GM12878 (cell line): ENCODE measurements at regions not wholly inside any gene's neighbourhood (a gene's known extent, or its start where the extent isn't known, plus 50 kb on each side); places are given as distances from the start of the nearest gene placed in this dataset.

ENCODE experiments used
- ATAC-seq: fragments of 200-7000 bp; cut with Tn5 transposase; 3 replicates; pipeline ENCODE4 v1.9.1; 2020; ENCODE audit warnings: mild to moderate bottlenecking, moderate library complexity
- BruUV-seq: library from RNA; stranded (reverse); fragments of 400-500 nt; replicated peaks from 2 replicates; lab custom pipeline; 2021; lab: Mats Ljungman, UMichigan
- CTCF ChIA-PET: fragments of 300-600 bp; sonication (Branson Sonifier 250); formaldehyde crosslinking; extraction: SDS; loops from one replicate; lab custom pipeline; 2021; ENCODE audit warnings: inconsistent platforms; lab: Yijun Ruan, JAX
- POLR2A ChIA-PET: fragments of 350-600 bp; formaldehyde crosslinking; extraction: SDS; loops from one replicate; lab custom pipeline; 2021; ENCODE audit warnings: inconsistent platforms; lab: Charles Lee
- RAD21 ChIA-PET: fragments of 300-600 bp; sonication (Branson Sonifier 250); formaldehyde crosslinking; loops from one replicate; lab custom pipeline; 2023; ENCODE audit warnings: antibody characterized with exemption; ENCODE audit not compliant: unreplicated experiment; lab: Charles Lee
- SMC1A ChIA-PET: fragments of 300-600 bp; sonication (Branson Sonifier 250); formaldehyde crosslinking; loops from one replicate; lab custom pipeline; 2023; ENCODE audit not compliant: unreplicated experiment, uncharacterized antibody; lab: Charles Lee
- DNase-seq: peaks from one replicate; pipeline ENCODE4 v3.0.0-alpha.2; 2011; ENCODE audit warnings: low read depth, low spot score
- FAIRE-seq: peaks from 3 replicates; lab custom pipeline; 2011; peaks lifted over from hg19 to GRCh38; lab: Jason Lieb, UNC
- H2AFZ ChIP-seq: 2 replicates; pipeline ENCODE4 v1.6.0; 2011; ENCODE audit warnings: low read depth, low read length, control low read depth; ENCODE audit not compliant: control insufficient read depth
- H3K27ac ChIP-seq: 2 replicates; pipeline ENCODE4 v1.5.1; 2011; ENCODE audit warnings: control low read depth; ENCODE audit not compliant: control insufficient read depth, insufficient read depth
- H3K27me3 ChIP-seq, 2 experiments: replicated peaks in 1 of 2; 2 replicates each; pipeline versions ENCODE4 v1.6.0 to v1.6.1; 2011; ENCODE audit warnings: low read length in 1 of 2; ENCODE audit not compliant: control insufficient read depth in 2 of 2, insufficient read depth in 2 of 2
- H3K36me3 ChIP-seq, 2 experiments: 2 replicates each; pipeline ENCODE4 v1.5.1; 2011; ENCODE audit warnings: low read length in 1 of 2; ENCODE audit not compliant: control insufficient read depth in 2 of 2, insufficient read depth in 2 of 2
- H3K4me1 ChIP-seq: 2 replicates; pipeline ENCODE4 v1.6.1; 2011; ENCODE audit warnings: mild to moderate bottlenecking, low read length, moderate library complexity, mixed read lengths; ENCODE audit not compliant: control insufficient read depth, insufficient read depth
- H3K4me2 ChIP-seq: 2 replicates; pipeline ENCODE4 v1.6.0; 2011; ENCODE audit warnings: control low read depth; ENCODE audit not compliant: control insufficient read depth, insufficient read depth
- H3K4me3 ChIP-seq: fragments of 200-600 bp; sonication (generic); 2 replicates; pipeline ENCODE4 v1.5.1; 2016
- H3K79me2 ChIP-seq: 2 replicates; pipeline ENCODE4 v1.6.0; 2011; ENCODE audit warnings: low read length; ENCODE audit not compliant: control insufficient read depth, insufficient read depth
- H3K9ac ChIP-seq: 2 replicates; pipeline ENCODE4 v1.8.0; 2011; ENCODE audit warnings: low read length, control low read depth, mixed read lengths; ENCODE audit not compliant: control insufficient read depth, insufficient read depth
- H3K9me3 ChIP-seq: replicated peaks from 3 replicates; pipeline ENCODE4 v1.5.1; 2011; ENCODE audit warnings: mild to moderate bottlenecking, low read length; ENCODE audit not compliant: control insufficient read depth, insufficient read depth
- H4K20me1 ChIP-seq: 2 replicates; pipeline ENCODE4 v1.6.0; 2011; ENCODE audit not compliant: control insufficient read depth, insufficient read depth
- CBFB ChIP-seq: IDR thresholded peaks from 2 replicates; pipeline ENCODE4 v1.6.1; 2016; ENCODE audit warnings: antibody characterized with exemption, low read depth
- CEBPB ChIP-seq, 2 experiments: fragments of 150-350 bp in 1 of 2; IDR thresholded peaks; 2 replicates each; pipeline ENCODE4 v1.6.1; 2012 to 2014; ENCODE audit warnings: low read depth in 2 of 2, low read length in 2 of 2, borderline replicate concordance in 1 of 2, inconsistent platforms in 1 of 2
- CEBPZ ChIP-seq: fragments of 150-350 bp; IDR thresholded peaks from 2 replicates; pipeline ENCODE4 v1.6.1; 2016; ENCODE audit warnings: low read depth, low read length
- DPF2 ChIP-seq: fragments of 450-650 bp; IDR thresholded peaks from 2 replicates; pipeline ENCODE4 v1.6.1; 2017; ENCODE audit warnings: mild to moderate bottlenecking
- EED ChIP-seq: sonication (generic); IDR thresholded peaks from 2 replicates; pipeline ENCODE4 v1.6.1; 2016; ENCODE audit warnings: antibody characterized with exemption, low read depth
- HDAC2 ChIP-seq: fragments of 200-600 bp; sonication (generic); IDR thresholded peaks from 2 replicates; pipeline ENCODE4 v1.6.1; 2017
- IRF4 ChIP-seq: IDR thresholded peaks from 2 replicates; pipeline ENCODE4 v1.6.1; 2011; ENCODE audit warnings: low read depth, low read length
- MEF2B ChIP-seq: fragments of 450-650 bp; IDR thresholded peaks from 2 replicates; pipeline ENCODE4 v1.6.1; 2018; ENCODE audit warnings: mild to moderate bottlenecking, moderate library complexity; ENCODE audit not compliant: partially characterized antibody, poor library complexity, severe bottlenecking
- NFYB ChIP-seq: IDR thresholded peaks from 2 replicates; pipeline ENCODE4 v1.6.1; 2011; ENCODE audit warnings: low read depth, mild to moderate bottlenecking, low read length, improper control_type of control experiment, moderate library complexity; ENCODE audit not compliant: insufficient read depth
- SRF ChIP-seq, 2 experiments: IDR thresholded peaks; 2 replicates each; pipeline ENCODE4 v1.6.1; 2011; ENCODE audit warnings: low read depth in 2 of 2, low read length in 2 of 2, mild to moderate bottlenecking in 1 of 2, moderate library complexity in 1 of 2
- ZBTB4 ChIP-seq: fragments of 450-650 bp; formaldehyde crosslinking; IDR thresholded peaks from 2 replicates; pipeline ENCODE4 v1.4.0; 2022; ENCODE audit warnings: mild to moderate bottlenecking, moderate library complexity
- ZNF217 ChIP-seq: fragments of 450-650 bp; IDR thresholded peaks from 2 replicates; pipeline ENCODE4 v1.6.1; 2017; ENCODE audit warnings: antibody characterized with exemption, mild to moderate bottlenecking
- ZSCAN29 ChIP-seq: fragments of 450-650 bp; IDR thresholded peaks from 2 replicates; pipeline ENCODE4 v1.6.1; 2017; ENCODE audit warnings: mild to moderate bottlenecking, moderate library complexity
- ZZZ3 ChIP-seq: IDR thresholded peaks from 2 replicates; pipeline ENCODE4 v1.6.1; 2011; ENCODE audit warnings: low read depth; ENCODE audit not compliant: control insufficient read depth, insufficient read length
- WGBS: methylation state at CpG from one replicate; pipeline ENCODE4 v1.1.6; 2016; ENCODE audit warnings: low lambda C conversion rate; ENCODE audit not compliant: insufficient replicate concordance, insufficient coverage; ENCODE audit errors: missing lambda C conversion rate; 5-methylcytosine and 5-hydroxymethylcytosine counted together
- in situ Hi-C: fragments of 300-500 bp; cut with MboI; formaldehyde crosslinking; loops from 9 replicates; pipeline ENCODE4 v1.14.3; 2018; ENCODE audit warnings: mixed read lengths
- intact Hi-C: fragments of 100-400 bp; cut with micrococcal nuclease; formaldehyde crosslinking; loops from one replicate; pipeline ENCODE4 v1.14.2; 2022; ENCODE audit not compliant: unreplicated experiment

DNA sequence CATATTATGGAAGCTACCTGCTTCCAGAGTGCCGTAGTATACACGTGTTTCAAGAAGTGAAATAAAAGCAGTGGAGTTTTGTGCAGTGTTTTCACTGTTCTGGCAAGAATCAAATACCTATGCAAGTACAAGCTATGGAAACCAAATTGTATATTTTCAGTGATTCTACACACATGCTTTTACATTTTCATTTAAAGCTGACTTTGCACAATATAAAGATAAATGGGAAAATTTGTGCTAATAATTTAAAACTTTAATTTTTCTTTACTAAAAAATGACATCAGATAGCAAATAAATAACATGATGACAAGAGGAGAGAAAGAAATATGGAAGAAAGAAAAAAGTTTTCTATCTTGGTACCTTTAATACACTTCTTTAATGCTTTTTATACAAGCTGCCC lies 393.7 kb upstream of the NPVF start:
- SMC1A ChIA-PET: interaction anchor here (0.6 kb wide), 1 partner anchor 22 kb away, joined by 3 read pairs; no protein-coding TSS in a partner anchor
- 11% methylated on average over 2 of the region's 2 CpGs for WGBS
- no peak for ATAC-seq

DNA sequence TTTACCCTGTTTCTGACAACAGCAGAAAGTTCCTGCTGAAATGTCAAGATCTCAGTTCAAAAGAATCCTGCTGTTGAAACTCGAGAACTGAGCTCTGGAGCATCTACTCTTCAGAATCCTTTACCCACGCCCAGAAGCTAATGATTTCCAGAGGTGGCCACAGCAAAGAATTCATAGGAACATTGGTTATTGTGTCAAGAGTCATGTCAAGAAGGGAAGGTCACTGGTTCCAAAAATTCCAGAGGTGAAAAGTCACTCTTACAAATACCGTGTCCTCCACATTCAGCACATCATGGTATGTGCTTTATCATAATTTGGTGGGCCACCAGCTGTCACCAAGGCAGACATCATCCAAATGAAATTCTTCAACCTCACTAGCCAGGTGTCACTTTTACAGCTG lies 394.4 kb upstream of the NPVF start:
- ATAC-seq (no peak), FAIRE-seq (no peak), DNase-seq (no peak)
- Histone ChIP-seq H4K20me1 (no peaks in the 10 kb centered on the region), H3K4me3 (no peak overlapping the region), H3K27ac (no peak overlapping the region), H3K9me3 (no peaks in the 10 kb centered on the region), H2AFZ (no peak overlapping the region), H3K4me1 (no peaks in the 10 kb centered on the region), H3K36me3 (no peaks in the 10 kb centered on the region), H3K9ac (no peak overlapping the region), H3K4me2 (no peak overlapping the region), H3K27me3 (no peaks in the 10 kb centered on the region; a peak in 1 of 4 replicates), H3K79me2 (no peaks in the 10 kb centered on the region)
- CTCF ChIA-PET: no interaction called here
- intact Hi-C loops (no loop called here), in situ Hi-C loops (no loop called here)
- POLR2A ChIA-PET: no interaction called here
- no TSS peak for BruUV-seq
- TF ChIP-seq NFYB (no peak), CEBPZ (no peak), ZBTB4 (CRISPR knock-in tag) (no peak), MEF2B (no peak), CEBPB (IDR thresholded peaks at IDR 0.05; ENCODE audit: borderline replicate concordance in 1 of 2, low read depth in 2 of 2, low read length in 2 of 2) (no peak), CBFB (no peak), SRF (IDR thresholded peaks at IDR 0.05; ENCODE audit: low read depth in 2 of 2, low read length in 2 of 2) (no peak)
- SMC1A ChIA-PET: interaction anchor here (0.6 kb wide), 1 partner anchor 23 kb away, joined by 3 read pairs; no protein-coding TSS in a partner anchor
- WGBS: 20% methylated on average over 3 of the region's 3 CpGs
- RAD21 ChIA-PET: no interaction called here

More for the DNA sequence above, 393.7 kb upstream of the NPVF start:
- Histone ChIP-seq H2AFZ (no peak overlapping the region), H3K4me2 (no peak overlapping the region), H3K9me3 (no peaks in the 10 kb centered on the region), H3K4me3 (no peak overlapping the region), H3K36me3 (no peaks in the 10 kb centered on the region), H4K20me1 (no peaks in the 10 kb centered on the region), H3K4me1 (no peaks in the 10 kb centered on the region), H3K9ac (no peak overlapping the region), H3K79me2 (no peaks in the 10 kb centered on the region), H3K27ac (no peak overlapping the region), H3K27me3 (no peaks in the 10 kb centered on the region; a peak in 1 of 4 replicates)
- DNase-seq (no peak), FAIRE-seq (no peak)
- intact Hi-C loops: no loop called here
- POLR2A ChIA-PET: no interaction called here
- no TSS peak for BruUV-seq
- TF ChIP-seq ZNF217 (no peak), ZZZ3 (no peak), DPF2 (no peak), ZSCAN29 (no peak), IRF4 (no peak), HDAC2 (no peak), EED (no peak)
- CTCF ChIA-PET: no interaction called here
- RAD21 ChIA-PET: no interaction called here
- in situ Hi-C loops: no loop called here
